K562 (cell line): ENCODE measurements at regions not wholly inside any gene's neighbourhood (a gene's known extent, or its start where the extent isn't known, plus 50 kb on each side); places are given as distances from the start of the nearest gene placed in this dataset.

Source experiments
- ATAC-seq: fragments of 200-7000 bp; cut with Tn5 transposase; 3 replicates; pipeline ENCODE4 v1.9.1; 2020; ENCODE audit warnings: moderate library complexity
- BruUV-seq: library from RNA; stranded (reverse); fragments of 400-500 nt; replicated peaks from 2 replicates; lab custom pipeline; 2021; lab: Mats Ljungman, UMichigan
- CTCF ChIA-PET: fragments of 300-600 bp; formaldehyde crosslinking; extraction: SDS; loops from one replicate; lab custom pipeline; 2021; ENCODE audit warnings: low intra/inter-chr PET ratio; lab: Yijun Ruan, JAX
- POLR2A ChIA-PET: fragments of 300-600, 350-650 bp; sonication (Branson Sonifier 250); formaldehyde crosslinking; extraction: SDS; loops from one replicate; lab custom pipeline; 2021; ENCODE audit warnings: antibody characterized with exemption, inconsistent platforms; lab: Yijun Ruan, JAX
- DNase-seq, 4 experiments: peaks; one replicate each; pipeline versions ENCODE4 v3.0.0 to v3.0.0-alpha.2; 2011 to 2018; ENCODE audit warnings: low spot score in 3 of 4, mixed read lengths in 3 of 4; ENCODE audit errors: extremely low read depth in 1 of 4
- FAIRE-seq: peaks from 2 replicates; lab custom pipeline; 2011; peaks lifted over from hg19 to GRCh38; lab: Jason Lieb, UNC
- H2AFZ ChIP-seq: 2 replicates; pipeline ENCODE4 v1.6.0; 2011; ENCODE audit warnings: low read depth, low read length, control low read depth, inconsistent platforms
- H3K27ac ChIP-seq: fragments of 200-600 bp; 3 replicates; pipeline ENCODE4 v1.8.0; 2011; ENCODE audit warnings: low read depth, mild to moderate bottlenecking, control low read depth, inconsistent platforms, low read length, moderate library complexity, mixed read lengths; ENCODE audit errors: extremely low read depth
- H3K27me3 ChIP-seq, 2 experiments: fragments of 300-600 bp in 1 of 2; 2 replicates in 1 of 2; 3 replicates in 1 of 2; pipeline versions ENCODE4 v1.6.0 to v1.8.0; 2011; ENCODE audit warnings: inconsistent platforms in 2 of 2, low read length in 2 of 2, mild to moderate bottlenecking in 1 of 2, mixed read lengths in 1 of 2, moderate library complexity in 1 of 2; ENCODE audit not compliant: control insufficient read depth in 2 of 2, insufficient read depth in 2 of 2
- H3K36me3 ChIP-seq: fragments of 300-600 bp; 3 replicates; pipeline ENCODE4 v1.8.0; 2011; ENCODE audit warnings: mild to moderate bottlenecking, low read length, inconsistent platforms; ENCODE audit not compliant: control insufficient read depth, insufficient read depth
- H3K4me1 ChIP-seq, 2 experiments: fragments of 200-600 bp in 1 of 2; replicated peaks in 1 of 2; 2 replicates in 1 of 2; 3 replicates in 1 of 2; pipeline versions ENCODE4 v1.5.1 to v1.8.0; 2011; ENCODE audit warnings: inconsistent platforms in 2 of 2, low read length in 2 of 2, mild to moderate bottlenecking in 1 of 2, mixed read lengths in 1 of 2, moderate library complexity in 1 of 2; ENCODE audit not compliant: control insufficient read depth in 2 of 2, insufficient read depth in 2 of 2
- H3K4me2 ChIP-seq: 2 replicates; pipeline ENCODE4 v1.6.1; 2011; ENCODE audit warnings: low read length, control low read depth, inconsistent platforms, mixed read lengths; ENCODE audit not compliant: insufficient read depth
- H3K4me3 ChIP-seq: fragments of 200-600 bp; sonication (generic), shearing (Covaris generic); 2 replicates; pipeline ENCODE4 v1.5.1; 2016; ENCODE audit warnings: control low read depth, inconsistent platforms
- H3K79me2 ChIP-seq: fragments of 200-600 bp; 3 replicates; pipeline ENCODE4 v1.8.0; 2011; ENCODE audit warnings: low read length, inconsistent platforms; ENCODE audit not compliant: control insufficient read depth, insufficient read depth
- H3K9ac ChIP-seq, 2 experiments: 2 replicates each; pipeline versions ENCODE4 v1.6.0 to v1.6.1; 2011; ENCODE audit warnings: low read depth in 2 of 2, low read length in 2 of 2, control low read depth in 1 of 2, inconsistent platforms in 1 of 2, mild to moderate bottlenecking in 1 of 2, mixed read lengths in 1 of 2; ENCODE audit not compliant: insufficient read depth in 1 of 2
- H3K9me1 ChIP-seq: one replicate; pipeline ENCODE4 v1.6.0; 2011; ENCODE audit warnings: inconsistent platforms, mild to moderate bottlenecking, low read length, moderate library complexity; ENCODE audit not compliant: control insufficient read depth, insufficient read depth
- H3K9me3 ChIP-seq: replicated peaks from 2 replicates; pipeline ENCODE4 v1.5.1; 2011; ENCODE audit warnings: low read depth, low read length, inconsistent platforms; ENCODE audit not compliant: control insufficient read depth, insufficient read depth
- H4K20me1 ChIP-seq: replicated peaks from 2 replicates; pipeline ENCODE4 v1.6.1; 2011; ENCODE audit warnings: low read length, inconsistent platforms, mixed read lengths; ENCODE audit not compliant: control insufficient read depth, insufficient read depth
- BDP1 ChIP-seq: IDR thresholded peaks from 3 replicates; pipeline ENCODE4 v1.6.1; 2011; ENCODE audit not compliant: insufficient read length, insufficient read depth
- CBX3 ChIP-seq, 2 experiments: IDR thresholded peaks; 1 replicate in 1 of 2; 2 replicates in 1 of 2; pipeline ENCODE4 v1.6.1; 2012; ENCODE audit warnings: inconsistent platforms in 2 of 2, low read length in 2 of 2, borderline replicate concordance in 1 of 2, control low read depth in 1 of 2
- GABPB2 ChIP-seq: fragments of 250-450 bp; sonication (Bioruptor Pico); conservative IDR thresholded peaks from 2 replicates; pipeline ENCODE4 v1.5.1; 2021; ENCODE audit warnings: mild to moderate bottlenecking
- GTF2E2 ChIP-seq: fragments of 200-800 bp; sonication (Bioruptor generic); IDR thresholded peaks from 2 replicates; pipeline ENCODE4 v1.6.1; 2016; ENCODE audit warnings: missing genetic modification characterization, missing compliant biosample characterization
- ILF3 ChIP-seq: fragments of 450-650 bp; IDR thresholded peaks from 2 replicates; pipeline ENCODE4 v1.6.1; 2018; ENCODE audit warnings: antibody characterized with exemption, mild to moderate bottlenecking, moderate library complexity, borderline replicate concordance
- NCOR1 ChIP-seq: fragments of 450-650 bp; IDR thresholded peaks from 2 replicates; pipeline ENCODE4 v1.6.1; 2016; ENCODE audit warnings: mild to moderate bottlenecking, moderate library complexity
- TOE1 ChIP-seq, 2 experiments: fragments of 450-650 bp in 1 of 2; sonication (generic) in 1 of 2; formaldehyde crosslinking in 1 of 2; IDR thresholded peaks; 2 replicates each; pipeline versions ENCODE4 v1.7.1 to v1.8.0; 2016 to 2022; ENCODE audit warnings: borderline replicate concordance in 2 of 2, mild to moderate bottlenecking in 2 of 2, antibody characterized with exemption in 1 of 2, inconsistent platforms in 1 of 2, low read depth in 1 of 2, missing genetic modification reagents in 1 of 2, moderate library complexity in 1 of 2
- WGBS: fragments of 100-300 bp; shearing (Covaris generic); methylation state at CpG from one replicate; pipeline ENCODE4 v1.1.6; 2016; ENCODE audit warnings: low coverage, mixed read lengths; ENCODE audit not compliant: insufficient coverage; ENCODE audit errors: missing lambda C conversion rate; 5-methylcytosine and 5-hydroxymethylcytosine counted together
- in situ Hi-C: fragments of 300-500 bp; cut with MboI; formaldehyde crosslinking; loops from 4 replicates; pipeline ENCODE4 v1.15.0; 2018; ENCODE audit warnings: inconsistent platforms, mixed read lengths
- intact Hi-C: fragments of 100-400 bp; cut with micrococcal nuclease; formaldehyde crosslinking; loops from 2 replicates; pipeline ENCODE4 v1.14.2; 2022

DNA sequence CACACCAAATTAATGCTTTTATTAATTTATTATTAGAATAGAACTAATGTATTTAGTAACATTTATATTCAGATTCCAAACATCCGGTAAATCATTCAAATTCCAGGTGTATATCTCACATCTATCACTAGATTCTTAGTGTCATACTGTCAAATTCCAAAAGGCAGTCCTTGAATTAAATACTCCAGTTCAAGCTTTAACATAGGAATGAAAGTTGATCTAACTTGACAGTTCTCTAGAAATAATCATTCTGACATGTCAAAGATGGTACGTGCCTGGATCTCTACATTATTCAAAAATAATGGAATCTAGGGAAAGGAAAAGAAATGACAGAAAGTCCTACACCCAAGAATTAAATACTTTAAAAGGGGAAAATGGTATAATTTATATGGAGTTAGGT is 1161.5 kb downstream of the PCDH9 start:
- no peak for FAIRE-seq
- no peaks in the 10 kb centered on the region for H3K27me3 ChIP-seq
- H4K20me1 ChIP-seq, result no peaks in the 10 kb centered on the region
- no peak overlapping the region for H3K27ac ChIP-seq
- no peak overlapping the region for H3K4me3 ChIP-seq
- intact Hi-C loops, result no loop called here
- CTCF ChIA-PET, result no interaction called here
- TF ChIP-seq CBX3 (IDR thresholded peaks at IDR 0.05; ENCODE audit: borderline replicate concordance in 1 of 2, low read length in 2 of 2) (no peak), NCOR1 (no peak)
- TF ChIP-seq, all 486 proteins: peak for 0
- H3K9ac ChIP-seq, result no peak overlapping the region
- peaks cover 0 to 2% of the 10 kb centered on the region in 2 experiments; a peak in 1 of 5 replicates for H3K4me1 ChIP-seq
- no peaks in the 10 kb centered on the region for H3K36me3 ChIP-seq
- POLR2A ChIA-PET, result no interaction called here
- in situ Hi-C loops, result no loop called here
- no peak overlapping the region for H2AFZ ChIP-seq
- H3K79me2 ChIP-seq, result no peaks in the 10 kb centered on the region
- ATAC-seq (no peak), DNase-seq (no peak)
- 25% methylated on average over 2 of the region's 2 CpGs for WGBS
- H3K9me3 ChIP-seq, result no peaks in the 10 kb centered on the region
- no peak overlapping the region for H3K4me2 ChIP-seq
- H3K9me1 ChIP-seq, result no peaks in the 10 kb centered on the region
- no TSS peak for BruUV-seq

- Histone ChIP-seq H2AFZ (no peak overlapping the region), H3K4me1 (no peaks in the 10 kb centered on the region), H3K9ac (no peak overlapping the region), H3K4me2 (no peak overlapping the region), H3K27ac (no peak overlapping the region), H3K4me3 (no peak overlapping the region), H3K36me3 (no peaks in the 10 kb centered on the region), H3K9me3 (no peaks in the 10 kb centered on the region), H4K20me1 (no peaks in the 10 kb centered on the region), H3K9me1 (no peaks in the 10 kb centered on the region), H3K27me3 (no peaks in the 10 kb centered on the region), H3K79me2 (no peaks in the 10 kb centered on the region)
- POLR2A ChIA-PET, result no interaction called here
- BruUV-seq, result no TSS peak
- DNase-seq, result no peak
- no peak for ATAC-seq
- TF ChIP-seq GABPB2, result no peak
- TF ChIP-seq GTF2E2 (tag), result no peak
- TF ChIP-seq ILF3, result no peak
- no peak for TF ChIP-seq TOE1 (IDR thresholded peaks at IDR 0.05; ENCODE audit: borderline replicate concordance)
- TF ChIP-seq TOE1 (CRISPR knock-in tag; IDR thresholded peaks at IDR 0.05; ENCODE audit: borderline replicate concordance, low read depth), result no peak
- no peak for TF ChIP-seq BDP1
- in situ Hi-C loops (no loop called here), intact Hi-C loops (no loop called here)
- WGBS, result 29% methylated on average over 4 of the region's 4 CpGs
- FAIRE-seq, result no peak
- CTCF ChIA-PET, result no interaction called here
Observed at GRCh38 chr13:66048888-66049287, 1181.2 kb downstream of the PCDH9 start.
